ENCODE measurements at regions not wholly inside any gene's neighbourhood (a gene's known extent, or its start where the extent isn't known, plus 50 kb on each side); places are given as distances from the start of the nearest gene placed in this dataset.
"Not testable (repeated sequence)": the region's sequence is repeated elsewhere in the genome, so short reads cannot be mapped to it uniquely, and the experiment has no call there.

DNA sequence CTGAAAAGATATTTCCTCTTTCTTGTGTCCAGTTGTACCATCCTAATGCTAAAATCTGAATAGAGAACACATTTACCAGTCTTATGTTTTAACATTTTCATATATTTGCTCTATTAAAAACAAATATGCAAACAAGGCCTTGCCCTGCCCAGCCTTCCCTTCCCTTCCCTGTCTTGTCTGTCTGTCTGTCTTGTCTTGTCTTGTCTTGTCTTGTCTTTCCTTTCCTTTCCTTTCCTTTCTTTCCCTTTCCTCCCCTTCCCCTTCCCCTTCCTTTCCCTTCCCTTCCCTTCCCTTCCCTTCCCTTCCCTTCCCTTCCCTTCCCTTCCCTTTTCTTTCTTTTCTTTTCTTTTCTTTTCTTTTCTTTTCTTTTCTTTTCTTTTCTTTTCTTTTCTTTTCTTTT is 1103.5 kb downstream of the STIM2 start:
- Histone ChIP-seq H3K79me2 (ENCODE audit: low read length) (no peaks in the 10 kb centered on the region), H3K4me3 (ENCODE audit: low read length) (no peak overlapping the region), H3K9ac (ENCODE audit: low read length) (no peak overlapping the region), H3K27me3 (ENCODE audit: low read length) (no peaks in the 10 kb centered on the region), H4K20me1 (ENCODE audit: insufficient read depth, low read depth, low read length) (no peaks in the 10 kb centered on the region), H3K4me1 (ENCODE audit: low read length) (no peaks in the 10 kb centered on the region), H3K36me3 (ENCODE audit: insufficient read depth, low read length) (no peaks in the 10 kb centered on the region), H3K9me3 (ENCODE audit: low read length) (peaks cover 21% of the 10 kb centered on the region), H3K27ac (ENCODE audit: low read length) (no peak overlapping the region), H3K9me2 (replicated peaks; ENCODE audit: insufficient read depth, low read length) (no peaks in the 10 kb centered on the region), H2AFZ (ENCODE audit: low read length) (no peak overlapping the region), H3K4me2 (ENCODE audit: low read depth, low read length, poor library complexity, severe bottlenecking) (no peak overlapping the region)
- no peak for DNase-seq

- H3K4me3 ChIP-seq (ENCODE audit: low read length), result no peak overlapping the region
- no peak overlapping the region for H3K27ac ChIP-seq (ENCODE audit: low read length)
- H3K4me1 ChIP-seq (ENCODE audit: low read length), result no peaks in the 10 kb centered on the region
- H3K79me2 ChIP-seq (ENCODE audit: low read length), result no peaks in the 10 kb centered on the region
- no peak overlapping the region for H3K4me2 ChIP-seq (ENCODE audit: low read depth, low read length, poor library complexity, severe bottlenecking)
- no peaks in the 10 kb centered on the region for H3K36me3 ChIP-seq (ENCODE audit: insufficient read depth, low read length)
- peaks cover 14% of the 10 kb centered on the region for H3K9me3 ChIP-seq (ENCODE audit: low read length)
- no peaks in the 10 kb centered on the region for H3K27me3 ChIP-seq (ENCODE audit: low read length)
- H3K9ac ChIP-seq (ENCODE audit: low read length), result no peak overlapping the region
- no peaks in the 10 kb centered on the region for H3K9me2 ChIP-seq (replicated peaks; ENCODE audit: insufficient read depth, low read length)
- no peak overlapping the region for H2AFZ ChIP-seq (ENCODE audit: low read length)
- no peak for DNase-seq
- H4K20me1 ChIP-seq (ENCODE audit: insufficient read depth, low read depth, low read length), result no peaks in the 10 kb centered on the region
Observed at GRCh38 chr4:27966664-27967063, 1106.0 kb downstream of the STIM2 start.

- no peaks in the 10 kb centered on the region for H3K4me1 ChIP-seq (ENCODE audit: low read length)
- no peaks in the 10 kb centered on the region for H3K79me2 ChIP-seq (ENCODE audit: low read length)
- H3K9me3 ChIP-seq (ENCODE audit: low read length), result peaks cover 8% of the 10 kb centered on the region
- H3K4me3 ChIP-seq (ENCODE audit: low read length), result no peak overlapping the region
- H3K9ac ChIP-seq (ENCODE audit: low read length), result no peak overlapping the region
- H2AFZ ChIP-seq (ENCODE audit: low read length), result no peak overlapping the region
- H3K27ac ChIP-seq (ENCODE audit: low read length), result no peak overlapping the region
- no peak for DNase-seq
- H3K36me3 ChIP-seq (ENCODE audit: insufficient read depth, low read length), result no peaks in the 10 kb centered on the region
- H3K9me2 ChIP-seq (replicated peaks; ENCODE audit: insufficient read depth, low read length), result no peaks in the 10 kb centered on the region
- no peak overlapping the region for H3K4me2 ChIP-seq (ENCODE audit: low read depth, low read length, poor library complexity, severe bottlenecking)
- H4K20me1 ChIP-seq (ENCODE audit: insufficient read depth, low read depth, low read length), result no peaks in the 10 kb centered on the region
- no peaks in the 10 kb centered on the region for H3K27me3 ChIP-seq (ENCODE audit: low read length)
Observed at GRCh38 chr4:27973056-27973455, 1112.4 kb downstream of the STIM2 start.

GRCh38 chr4:27973700-27974099 is 1113.1 kb downstream of the STIM2 start:
- H3K9me3 ChIP-seq (ENCODE audit: low read length), result peaks cover 8% of the 10 kb centered on the region
- DNase-seq, result no peak
- no peaks in the 10 kb centered on the region for H3K36me3 ChIP-seq (ENCODE audit: insufficient read depth, low read length)
- H3K4me1 ChIP-seq (ENCODE audit: low read length), result no peaks in the 10 kb centered on the region
- no peaks in the 10 kb centered on the region for H4K20me1 ChIP-seq (ENCODE audit: insufficient read depth, low read depth, low read length)
- H3K4me2 ChIP-seq (ENCODE audit: low read depth, low read length, poor library complexity, severe bottlenecking), result no peak overlapping the region
- no peaks in the 10 kb centered on the region for H3K79me2 ChIP-seq (ENCODE audit: low read length)
- H2AFZ ChIP-seq (ENCODE audit: low read length), result no peak overlapping the region
- H3K27me3 ChIP-seq (ENCODE audit: low read length), result no peaks in the 10 kb centered on the region
- H3K9me2 ChIP-seq (replicated peaks; ENCODE audit: insufficient read depth, low read length), result no peaks in the 10 kb centered on the region
- no peak overlapping the region for H3K9ac ChIP-seq (ENCODE audit: low read length)
- H3K4me3 ChIP-seq (ENCODE audit: low read length), result no peak overlapping the region
- H3K27ac ChIP-seq (ENCODE audit: low read length), result no peak overlapping the region

DNA sequence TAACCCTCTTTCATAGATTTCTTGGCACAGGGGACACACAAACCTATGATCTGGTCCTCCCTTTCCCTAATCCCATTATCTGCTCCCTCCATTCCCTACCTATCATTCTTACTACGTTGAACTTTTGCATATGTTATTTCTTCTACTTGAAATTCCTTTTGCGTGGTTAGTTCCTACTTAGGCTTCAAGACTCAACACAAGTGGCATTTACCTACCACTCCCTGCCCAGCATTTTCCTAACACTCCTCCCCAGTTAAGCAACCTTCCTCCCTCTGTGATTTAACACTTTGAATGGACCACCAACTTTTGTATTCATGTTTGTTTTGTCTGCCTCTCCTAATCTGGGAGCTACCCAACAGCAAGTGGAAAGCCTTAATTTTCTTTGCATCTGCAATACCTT is 1113.7 kb downstream of the STIM2 start:
- Histone ChIP-seq H3K9ac (ENCODE audit: low read length) (no peak overlapping the region), H3K27ac (ENCODE audit: low read length) (no peak overlapping the region), H2AFZ (ENCODE audit: low read length) (no peak overlapping the region), H3K9me3 (ENCODE audit: low read length) (peaks cover 8% of the 10 kb centered on the region), H3K4me1 (ENCODE audit: low read length) (no peaks in the 10 kb centered on the region), H3K36me3 (ENCODE audit: insufficient read depth, low read length) (no peaks in the 10 kb centered on the region), H3K27me3 (ENCODE audit: low read length) (no peaks in the 10 kb centered on the region), H3K9me2 (replicated peaks; ENCODE audit: insufficient read depth, low read length) (no peaks in the 10 kb centered on the region), H4K20me1 (ENCODE audit: insufficient read depth, low read depth, low read length) (no peaks in the 10 kb centered on the region), H3K4me2 (ENCODE audit: low read depth, low read length, poor library complexity, severe bottlenecking) (no peak overlapping the region), H3K4me3 (ENCODE audit: low read length) (no peak overlapping the region), H3K79me2 (ENCODE audit: low read length) (no peaks in the 10 kb centered on the region)
- no peak for DNase-seq

DNA sequence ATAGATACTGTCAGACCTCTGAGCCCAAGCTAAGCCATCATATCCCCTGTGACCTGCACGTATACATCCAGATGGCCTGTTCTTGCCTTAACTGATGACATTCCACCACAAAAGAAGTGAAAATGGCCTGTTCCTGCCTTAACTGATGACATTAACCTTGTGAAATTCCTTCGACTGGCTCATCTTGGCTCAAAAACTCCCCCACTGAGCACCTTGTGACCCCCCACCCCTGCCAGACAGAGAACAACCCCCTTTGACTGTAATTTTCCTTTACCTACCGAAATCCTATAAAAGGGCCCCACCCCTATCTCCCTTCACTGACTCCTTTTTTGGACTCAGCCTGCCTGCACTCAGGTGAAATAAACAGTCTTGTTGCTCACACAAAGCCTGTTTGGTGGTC is 1114.2 kb downstream of the STIM2 start:
- H3K9me2 ChIP-seq (replicated peaks; ENCODE audit: insufficient read depth, low read length); H3K9me3 ChIP-seq (ENCODE audit: low read length); H3K36me3 ChIP-seq (ENCODE audit: insufficient read depth, low read length); H4K20me1 ChIP-seq (ENCODE audit: insufficient read depth, low read depth, low read length); H3K4me3 ChIP-seq (ENCODE audit: low read length); H3K79me2 ChIP-seq (ENCODE audit: low read length); H2AFZ ChIP-seq (ENCODE audit: low read length); H3K4me2 ChIP-seq (ENCODE audit: low read depth, low read length, poor library complexity, severe bottlenecking); DNase-seq; H3K27me3 ChIP-seq (ENCODE audit: low read length); H3K4me1 ChIP-seq (ENCODE audit: low read length); H3K9ac ChIP-seq (ENCODE audit: low read length); H3K27ac ChIP-seq (ENCODE audit: low read length): not testable (repeated sequence)

GRCh38 chr4:27978427-27979109 is 1117.9 kb downstream of the STIM2 start:
- H2AFZ ChIP-seq (ENCODE audit: low read length); H3K4me1 ChIP-seq (ENCODE audit: low read length); H3K4me2 ChIP-seq (ENCODE audit: low read depth, low read length, poor library complexity, severe bottlenecking); H3K9me3 ChIP-seq (ENCODE audit: low read length); H4K20me1 ChIP-seq (ENCODE audit: insufficient read depth, low read depth, low read length); H3K27ac ChIP-seq (ENCODE audit: low read length); H3K27me3 ChIP-seq (ENCODE audit: low read length); H3K36me3 ChIP-seq (ENCODE audit: insufficient read depth, low read length); H3K4me3 ChIP-seq (ENCODE audit: low read length); H3K9me2 ChIP-seq (replicated peaks; ENCODE audit: insufficient read depth, low read length); H3K9ac ChIP-seq (ENCODE audit: low read length); H3K79me2 ChIP-seq (ENCODE audit: low read length); DNase-seq: not testable (repeated sequence)

GRCh38 chr4:27985522-27985921 is 1124.9 kb downstream of the STIM2 start:
- no peaks in the 10 kb centered on the region for H4K20me1 ChIP-seq (ENCODE audit: insufficient read depth, low read depth, low read length)
- no peaks in the 10 kb centered on the region for H3K79me2 ChIP-seq (ENCODE audit: low read length)
- no peak for DNase-seq
- H3K4me1 ChIP-seq (ENCODE audit: low read length), result no peaks in the 10 kb centered on the region
- no peaks in the 10 kb centered on the region; the same call in 1 of the 2 replicates for H3K9me2 ChIP-seq (replicated peaks; ENCODE audit: insufficient read depth, low read length)
- peaks cover 5% of the 10 kb centered on the region; the same call in 1 of the 2 replicates for H3K9me3 ChIP-seq (ENCODE audit: low read length)
- no peak overlapping the region for H3K4me2 ChIP-seq (ENCODE audit: low read depth, low read length, poor library complexity, severe bottlenecking)
- H3K36me3 ChIP-seq (ENCODE audit: insufficient read depth, low read length), result no peaks in the 10 kb centered on the region
- H3K9ac ChIP-seq (ENCODE audit: low read length), result no peak overlapping the region
- H3K27ac ChIP-seq (ENCODE audit: low read length), result no peak overlapping the region
- no peak overlapping the region for H3K4me3 ChIP-seq (ENCODE audit: low read length)
- H2AFZ ChIP-seq (ENCODE audit: low read length), result no peak overlapping the region
- H3K27me3 ChIP-seq (ENCODE audit: low read length), result no peaks in the 10 kb centered on the region

Data from Karpas-422 (cell line).